ENCODE measurements at regions not wholly inside any gene's neighbourhood (a gene's known extent, or its start where the extent isn't known, plus 50 kb on each side); places are given as distances from the start of the nearest gene placed in this dataset.

- TF ChIP-seq ATF7 (IDR thresholded peaks at IDR 0.05) (no peak), ATF7 (CRISPR knock-in tag; IDR thresholded peaks at IDR 0.05) (no peak), CEBPG (CRISPR knock-in tag; IDR thresholded peaks at IDR 0.05) (peak; percentile 82), ZNF704 (CRISPR knock-in tag; IDR thresholded peaks at IDR 0.05; ENCODE audit: borderline replicate concordance) (0 out of 2 replicates have a peak, but pooled peaks have one; percentile 46), ZNF142 (CRISPR knock-in tag; IDR thresholded peaks at IDR 0.05) (peak; percentile 70; the same call in 1 of the 2 replicates), GFI1 (CRISPR knock-in tag; IDR thresholded peaks at IDR 0.05; ENCODE audit: borderline replicate concordance) (no peak), ZBTB1 (CRISPR knock-in tag; IDR thresholded peaks at IDR 0.05; ENCODE audit: borderline replicate concordance) (0 out of 2 replicates have a peak, but pooled peaks have one; percentile 60), ZNF276 (CRISPR knock-in tag; IDR thresholded peaks at IDR 0.05; ENCODE audit: low read depth) (peak; percentile 74; the same call in 1 of the 2 replicates), ZNF740 (CRISPR knock-in tag; IDR thresholded peaks at IDR 0.05) (no peak), NFATC3 (CRISPR knock-in tag; IDR thresholded peaks at IDR 0.05) (0 out of 2 replicates have a peak, but pooled peaks have one; percentile 66), ELF1 (CRISPR knock-in tag; IDR thresholded peaks at IDR 0.05) (0 out of 2 replicates have a peak, but pooled peaks have one; percentile 49), ZNF20 (CRISPR knock-in tag; IDR thresholded peaks at IDR 0.05) (no peak)
- TF ChIP-seq, protein P1, sequence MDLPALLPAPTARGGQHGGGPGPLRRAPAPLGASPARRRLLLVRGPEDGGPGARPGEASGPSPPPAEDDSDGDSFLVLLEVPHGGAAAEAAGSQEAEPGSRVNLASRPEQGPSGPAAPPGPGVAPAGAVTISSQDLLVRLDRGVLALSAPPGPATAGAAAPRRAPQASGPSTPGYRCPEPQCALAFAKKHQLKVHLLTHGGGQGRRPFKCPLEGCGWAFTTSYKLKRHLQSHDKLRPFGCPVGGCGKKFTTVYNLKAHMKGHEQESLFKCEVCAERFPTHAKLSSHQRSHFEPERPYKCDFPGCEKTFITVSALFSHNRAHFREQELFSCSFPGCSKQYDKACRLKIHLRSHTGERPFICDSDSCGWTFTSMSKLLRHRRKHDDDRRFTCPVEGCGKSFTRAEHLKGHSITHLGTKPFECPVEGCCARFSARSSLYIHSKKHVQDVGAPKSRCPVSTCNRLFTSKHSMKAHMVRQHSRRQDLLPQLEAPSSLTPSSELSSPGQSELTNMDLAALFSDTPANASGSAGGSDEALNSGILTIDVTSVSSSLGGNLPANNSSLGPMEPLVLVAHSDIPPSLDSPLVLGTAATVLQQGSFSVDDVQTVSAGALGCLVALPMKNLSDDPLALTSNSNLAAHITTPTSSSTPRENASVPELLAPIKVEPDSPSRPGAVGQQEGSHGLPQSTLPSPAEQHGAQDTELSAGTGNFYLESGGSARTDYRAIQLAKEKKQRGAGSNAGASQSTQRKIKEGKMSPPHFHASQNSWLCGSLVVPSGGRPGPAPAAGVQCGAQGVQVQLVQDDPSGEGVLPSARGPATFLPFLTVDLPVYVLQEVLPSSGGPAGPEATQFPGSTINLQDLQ (CRISPR knock-in tag; IDR thresholded peaks at IDR 0.05), result no peak
These were observed 304.4 kb downstream of the PREX1 start (continued) for GRCh38 chr20:48523191-48523995.
